Body of pancreas (tissue), 4 donors: ENCODE measurements at regions not wholly inside any gene's neighbourhood (a gene's known extent, or its start where the extent isn't known, plus 50 kb on each side); places are given as distances from the start of the nearest gene placed in this dataset.
"Not testable (repeated sequence)": the region's sequence is repeated elsewhere in the genome, so short reads cannot be mapped to it uniquely, and the experiment has no call there.

Experiments used
- ATAC-seq: fragments of 150-250 bp; one replicate; pipeline ENCODE4 v1.9.1; 2016
- DNase-seq, 4 donors: peaks; one replicate each; pipeline ENCODE4 v3.0.0-alpha.2; 2019
- H3K27ac ChIP-seq, 4 donors: fragments of 200-600 bp; sonication (generic); 1 replicate in 3 of 4; 2 replicates in 1 of 4; pipeline versions ENCODE4 v1.5.1 to v1.6.1; 2016 to 2019; ENCODE audit warnings: mild to moderate bottlenecking in 1 of 4, mixed read lengths in 1 of 4, moderate library complexity in 1 of 4
- H3K27me3 ChIP-seq, 2 donors: fragments of 200-600 bp; sonication (generic); one replicate each; pipeline ENCODE4 v1.6.0; 2016; ENCODE audit warnings: mild to moderate bottlenecking in 1 of 2
- H3K36me3 ChIP-seq, 2 donors: fragments of 200-600 bp; sonication (generic); replicated peaks in 1 of 2; 2 replicates each; pipeline ENCODE4 v1.5.1; 2016; ENCODE audit warnings: low read depth in 2 of 2; ENCODE audit not compliant: insufficient read depth in 1 of 2
- H3K4me1 ChIP-seq: fragments of 200-600 bp; sonication (generic); one replicate; pipeline ENCODE4 v1.6.0; 2016
- H3K4me3 ChIP-seq, 2 donors: fragments of 200-600 bp; sonication (generic); 1 replicate in 1 of 2; 2 replicates in 1 of 2; pipeline ENCODE4 v1.5.1; 2016 to 2019
- H3K9me3 ChIP-seq, 3 donors: fragments of 200-600 bp; sonication (generic); 1 replicate in 2 of 3; 2 replicates in 1 of 3; pipeline ENCODE4 v1.5.1; 2016
- CTCF ChIP-seq, 7 experiments: fragments of 450-650 bp in 4 of 7; fragments of 200-600 bp in 3 of 7; sonication (generic) in 3 of 7; IDR thresholded peaks; one replicate each; pipeline ENCODE4 v1.5.1; 2016 to 2019; ENCODE audit warnings: antibody characterized with exemption in 7 of 7
- POLR2A ChIP-seq, 3 donors: fragments of 450-650 bp; IDR thresholded peaks; one replicate each; pipeline ENCODE4 v1.6.1; 2016; ENCODE audit warnings: antibody characterized with exemption in 3 of 3, mild to moderate bottlenecking in 2 of 3
- WGBS, 2 donors: methylation state at CpG; one replicate each; pipeline ENCODE4 v1.1.5; 2017; 5-methylcytosine and 5-hydroxymethylcytosine counted together
- intact Hi-C: fragments of 100-400 bp; cut with DNase I; formaldehyde crosslinking; loops from one replicate; pipeline ENCODE4 v1.15.1; 2023

- TF ChIP-seq CTCF (IDR thresholded peaks at IDR 0.05), result no peak
- TF ChIP-seq POLR2A (IDR thresholded peaks at IDR 0.05), result no peak
These were observed 338.2 kb downstream of the TCERG1L start for GRCh38 chr10:130973127-130973839.

GRCh38 chr10:130974166-130974565 lies 337.4 kb downstream of the TCERG1L start:
- DNase-seq, result peak in 2 of 4 donors; percentile 16 to 51

More at GRCh38 chr10:130973127-130973839, 338.2 kb downstream of the TCERG1L start:
- 86 to 88% methylated on average over 8 to 15 of the region's 16 CpGs for WGBS, 2 donors
- Histone ChIP-seq H3K4me1 (peaks cover 9% of the 10 kb centered on the region), H3K36me3 (no peaks in the 10 kb centered on the region), H3K4me3 (no peak overlapping the region), H3K27ac (no peak overlapping the region), H3K27me3 (no peaks in the 10 kb centered on the region), H3K9me3 (no peaks in the 10 kb centered on the region)
- intact Hi-C loops, result no loop called here
- no peak for ATAC-seq
- DNase-seq, result no peak

GRCh38 chr10:130975351-130975750 lies 336.2 kb downstream of the TCERG1L start:
- intact Hi-C loops, H3K4me3 ChIP-seq, H3K27ac ChIP-seq, H3K27me3 ChIP-seq, H3K36me3 ChIP-seq, H3K9me3 ChIP-seq, DNase-seq, H3K4me1 ChIP-seq, ATAC-seq: not testable (repeated sequence)
- WGBS, 2 donors, result 75 to 89% methylated on average over 9 of the region's 9 CpGs

More at GRCh38 chr10:130974166-130974565, 337.4 kb downstream of the TCERG1L start:
- H3K9me3 ChIP-seq, result no peaks in the 10 kb centered on the region
- no peaks in the 10 kb centered on the region for H3K27me3 ChIP-seq
- 46 to 47% methylated on average over 8 of the region's 8 CpGs for WGBS, 2 donors
- peaks cover 9% of the 10 kb centered on the region for H3K4me1 ChIP-seq
- TF ChIP-seq POLR2A (IDR thresholded peaks at IDR 0.05) (no peak), CTCF (IDR thresholded peaks at IDR 0.05) (no peak)
- intact Hi-C loops, result no loop called here
- H3K27ac ChIP-seq, result no peak overlapping the region
- no peaks in the 10 kb centered on the region for H3K36me3 ChIP-seq
- no peak overlapping the region for H3K4me3 ChIP-seq
- ATAC-seq, result no peak

- Histone ChIP-seq H3K27me3 (no peaks in the 10 kb centered on the region), H3K9me3 (peaks cover 0 to 5% (median 0%) of the 10 kb centered on the region in 3 donors), H3K4me3 (no peak overlapping the region), H3K27ac (no peak overlapping the region), H3K36me3 (no peaks in the 10 kb centered on the region), H3K4me1 (no peaks in the 10 kb centered on the region)
- no peak for TF ChIP-seq POLR2A (IDR thresholded peaks at IDR 0.05)
- TF ChIP-seq CTCF (IDR thresholded peaks at IDR 0.05), result no peak
- no peak for DNase-seq
- no peak for ATAC-seq
- intact Hi-C loops, result no loop called here
- WGBS, 2 donors, result 83 to 96% methylated on average over 1 of the region's 1 CpG
These were observed 328.7 kb downstream of the TCERG1L start for GRCh38 chr10:130982802-130983201.

- ATAC-seq (no peak), DNase-seq (no peak)
- intact Hi-C loops, result no loop called here
- no peaks in the 10 kb centered on the region for H3K4me1 ChIP-seq
- H3K4me3 ChIP-seq, result no peak overlapping the region
- TF ChIP-seq POLR2A (IDR thresholded peaks at IDR 0.05), result no peak
- no peak for TF ChIP-seq CTCF (IDR thresholded peaks at IDR 0.05)
- WGBS, 2 donors, result 43 to 73% methylated on average over 2 of the region's 2 CpGs
- no peak overlapping the region for H3K27ac ChIP-seq
- H3K9me3 ChIP-seq, result peaks cover 0 to 5% (median 0%) of the 10 kb centered on the region in 3 donors
- H3K36me3 ChIP-seq, result no peaks in the 10 kb centered on the region
- H3K27me3 ChIP-seq, result no peaks in the 10 kb centered on the region
These were observed 327.8 kb downstream of the TCERG1L start for GRCh38 chr10:130983749-130984148.
